ENCODE measurements at regions not wholly inside any gene's neighbourhood (a gene's known extent, or its start where the extent isn't known, plus 50 kb on each side); places are given as distances from the start of the nearest gene placed in this dataset.

DNA sequence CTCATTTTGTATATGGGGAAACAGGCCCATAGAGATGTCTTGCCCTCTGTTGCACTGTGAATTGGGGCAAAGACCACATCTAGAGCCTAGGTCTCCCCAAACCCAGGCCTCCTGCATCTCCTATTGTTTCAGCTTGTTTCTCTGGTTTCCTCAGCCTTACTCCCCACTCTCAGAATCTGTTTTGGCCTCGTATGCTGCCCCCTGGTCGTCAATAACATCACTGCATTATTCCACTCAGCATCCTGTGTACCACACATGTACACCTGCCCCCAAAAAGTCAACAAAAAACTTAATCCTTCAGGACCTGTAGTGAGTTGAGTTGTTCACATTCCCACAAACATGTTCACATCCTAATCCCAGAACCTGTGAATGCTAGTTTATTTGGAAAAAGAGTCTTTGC is 184.8 kb downstream of the BRINP2 start:
- TF ChIP-seq, protein P1, sequence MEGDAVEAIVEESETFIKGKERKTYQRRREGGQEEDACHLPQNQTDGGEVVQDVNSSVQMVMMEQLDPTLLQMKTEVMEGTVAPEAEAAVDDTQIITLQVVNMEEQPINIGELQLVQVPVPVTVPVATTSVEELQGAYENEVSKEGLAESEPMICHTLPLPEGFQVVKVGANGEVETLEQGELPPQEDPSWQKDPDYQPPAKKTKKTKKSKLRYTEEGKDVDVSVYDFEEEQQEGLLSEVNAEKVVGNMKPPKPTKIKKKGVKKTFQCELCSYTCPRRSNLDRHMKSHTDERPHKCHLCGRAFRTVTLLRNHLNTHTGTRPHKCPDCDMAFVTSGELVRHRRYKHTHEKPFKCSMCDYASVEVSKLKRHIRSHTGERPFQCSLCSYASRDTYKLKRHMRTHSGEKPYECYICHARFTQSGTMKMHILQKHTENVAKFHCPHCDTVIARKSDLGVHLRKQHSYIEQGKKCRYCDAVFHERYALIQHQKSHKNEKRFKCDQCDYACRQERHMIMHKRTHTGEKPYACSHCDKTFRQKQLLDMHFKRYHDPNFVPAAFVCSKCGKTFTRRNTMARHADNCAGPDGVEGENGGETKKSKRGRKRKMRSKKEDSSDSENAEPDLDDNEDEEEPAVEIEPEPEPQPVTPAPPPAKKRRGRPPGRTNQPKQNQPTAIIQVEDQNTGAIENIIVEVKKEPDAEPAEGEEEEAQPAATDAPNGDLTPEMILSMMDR (IDR thresholded peaks at IDR 0.05) = peak; percentile 26 to 60 (median 51)
- no peak for TF ChIP-seq POLR2A (IDR thresholded peaks at IDR 0.05)

Data from adrenal gland (tissue), 5 donors.